Right lung (tissue), 2 donors: ENCODE measurements at regions not wholly inside any gene's neighbourhood (a gene's known extent, or its start where the extent isn't known, plus 50 kb on each side); places are given as distances from the start of the nearest gene placed in this dataset.
"Not testable (repeated sequence)": the region's sequence is repeated elsewhere in the genome, so short reads cannot be mapped to it uniquely, and the experiment has no call there.

ENCODE experiments used
- DNase-seq, 2 donors: peaks; one replicate each; pipeline ENCODE4 v3.0.0-alpha.2; 2013

DNA sequence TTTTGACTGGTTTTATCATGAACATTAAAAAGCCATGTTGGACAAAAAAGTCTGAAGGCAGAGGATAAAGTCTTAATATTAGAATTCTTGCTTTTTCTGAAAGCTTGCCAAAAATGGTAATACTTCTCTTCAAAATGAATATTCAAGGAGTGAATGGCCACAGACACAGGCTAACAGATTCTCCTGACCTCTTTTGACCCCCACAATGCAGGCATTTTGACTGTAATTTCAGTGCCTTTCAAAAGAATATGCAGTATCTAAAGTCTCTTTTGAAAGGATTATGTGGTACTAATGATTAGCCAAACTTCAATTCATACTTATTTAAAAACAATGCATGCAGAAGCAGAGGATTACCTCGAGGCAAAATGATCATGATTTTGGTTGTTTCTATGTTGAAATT, 557.8 kb upstream of the GCFC2 start:
- DNase-seq, result peak in 1 of 2 donors; percentile 9

DNA sequence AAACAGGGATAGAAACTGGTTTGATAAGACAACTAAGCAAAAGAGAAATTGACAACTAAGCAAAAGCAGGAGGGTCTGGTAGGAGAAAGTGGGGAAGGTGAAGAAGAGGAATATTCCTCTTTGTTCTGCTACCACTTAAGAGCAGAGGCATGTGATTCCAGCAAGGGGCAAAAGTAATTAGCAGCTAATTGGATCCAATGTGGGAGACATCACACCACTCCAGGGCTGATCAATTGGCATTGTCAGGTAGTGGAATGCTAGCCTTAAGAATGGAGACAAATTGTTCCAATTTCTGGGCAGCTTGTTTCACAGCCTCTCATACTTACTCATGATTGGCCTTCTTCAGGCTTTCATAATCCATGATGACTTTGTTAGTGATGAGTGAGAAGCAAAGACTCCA, 547.1 kb upstream of the GCFC2 start:
- DNase-seq, result no peak

DNA sequence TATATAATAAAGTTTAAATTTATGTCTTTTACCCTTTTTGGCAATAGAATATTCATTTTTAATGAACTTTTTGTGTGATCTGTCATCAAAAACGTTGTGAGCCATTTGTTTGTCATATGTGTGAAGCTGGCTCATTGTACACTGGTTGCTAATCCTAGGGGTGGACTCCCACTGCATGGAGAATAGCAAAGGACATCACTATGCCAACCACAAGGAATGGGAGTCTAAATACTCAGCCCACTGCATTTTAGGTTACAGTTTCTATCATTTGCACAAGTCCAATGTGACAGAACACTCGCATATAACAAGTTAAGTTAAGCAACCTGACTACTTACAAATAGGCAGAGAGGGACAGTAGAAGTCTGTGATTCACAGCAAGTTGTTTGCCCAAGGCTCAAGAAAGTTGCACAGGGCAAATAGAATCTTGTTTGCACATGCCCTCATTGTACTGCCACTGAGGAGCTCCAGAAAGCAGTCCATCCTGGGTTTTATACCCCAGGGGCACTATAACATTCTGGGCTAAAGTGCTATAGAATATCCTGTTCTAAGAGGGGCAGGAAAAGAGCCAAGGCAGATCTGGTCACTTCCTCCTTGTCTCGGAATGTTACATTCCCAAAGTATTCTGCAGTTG, 545.9 kb upstream of the GCFC2 start:
- no peak for DNase-seq

GRCh38 chr2:76252704-76253103, 542.0 kb upstream of the GCFC2 start:
- no peak for DNase-seq

GRCh38 chr2:76251342-76251741, 540.6 kb upstream of the GCFC2 start:
- DNase-seq, result no peak

DNA sequence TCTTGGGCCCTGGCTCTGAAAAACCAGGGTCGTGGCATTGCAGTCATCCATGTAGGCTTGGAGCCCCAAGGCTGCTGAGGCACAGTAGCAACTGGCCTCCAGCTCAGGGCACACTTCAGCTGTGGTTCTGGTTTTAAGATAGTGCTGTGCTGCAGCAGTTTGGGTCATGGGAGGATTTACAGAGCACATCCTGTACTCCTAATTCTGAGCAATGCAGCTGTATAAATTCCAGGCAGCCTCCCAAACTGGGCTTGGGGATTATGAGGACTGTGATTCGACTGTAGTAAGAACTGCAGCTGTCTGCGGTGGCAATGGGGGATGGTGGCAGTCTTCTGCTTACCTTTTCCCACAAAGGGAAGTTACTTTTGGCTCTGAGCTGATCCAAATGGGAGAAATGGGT, 536.3 kb upstream of the GCFC2 start:
- DNase-seq, result no peak

- DNase-seq, result no peak
Observed at GRCh38 chr2:76211991-76212985, 501.6 kb upstream of the GCFC2 start.

DNA sequence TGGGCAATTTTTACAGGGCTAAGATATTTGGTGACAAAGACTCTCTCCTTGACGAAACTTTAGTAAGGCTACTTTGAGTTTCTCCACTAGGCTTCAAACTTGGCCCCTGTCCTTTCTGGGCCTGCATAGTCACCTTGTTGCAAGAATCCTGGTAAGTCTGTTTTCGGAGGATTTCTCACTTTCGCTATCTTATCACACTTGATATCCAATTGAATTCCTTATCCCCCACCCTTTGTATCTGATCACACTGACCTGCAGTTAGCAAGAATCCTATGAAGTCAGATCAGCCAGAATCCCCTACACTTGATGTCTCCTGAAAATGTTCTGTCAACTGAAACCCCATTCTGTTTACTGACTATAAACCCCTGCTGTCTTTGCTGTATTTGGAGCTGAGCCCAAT, 499.8 kb upstream of the GCFC2 start:
- DNase-seq, result no peak

DNA sequence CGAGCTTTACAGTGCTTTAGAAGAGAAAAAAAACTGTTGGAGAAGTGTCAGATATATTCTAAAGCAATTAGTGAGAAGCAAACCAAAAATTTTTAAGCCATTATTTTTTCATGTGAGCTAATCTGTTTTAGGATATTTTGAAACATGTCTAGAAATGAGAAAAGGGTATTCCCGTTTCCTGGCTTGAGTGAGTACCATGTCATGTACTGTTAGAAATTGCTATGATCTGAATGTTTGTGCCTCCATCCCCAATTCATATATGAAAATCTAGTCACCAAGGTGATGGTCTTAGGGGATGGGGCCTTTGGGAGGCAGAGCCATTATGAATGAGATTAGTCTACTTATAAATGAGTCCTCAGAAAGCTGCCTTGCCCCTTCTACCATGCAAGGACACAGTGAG, 493.3 kb upstream of the GCFC2 start:
- no peak for DNase-seq

DNA sequence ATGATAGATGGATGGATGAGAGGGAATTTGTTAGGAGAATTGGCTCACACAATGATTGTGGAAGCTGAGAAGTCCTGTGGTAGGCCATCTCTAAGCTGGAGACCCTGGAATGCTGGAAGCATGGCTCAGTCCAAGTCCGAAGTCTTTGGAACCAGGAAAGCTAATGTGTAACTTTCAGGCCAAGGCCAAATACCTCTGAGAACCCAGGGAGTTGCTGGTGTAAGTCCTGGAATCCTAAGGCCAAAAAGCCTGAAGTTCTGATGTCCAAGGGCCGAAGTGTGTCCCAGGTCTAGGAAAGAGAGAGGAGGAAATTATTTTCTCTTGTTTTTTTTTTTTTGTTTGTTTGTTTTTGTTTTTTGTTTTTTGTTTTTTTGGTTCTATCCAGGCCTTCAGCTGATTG, 492.2 kb upstream of the GCFC2 start:
- no peak for DNase-seq

DNA sequence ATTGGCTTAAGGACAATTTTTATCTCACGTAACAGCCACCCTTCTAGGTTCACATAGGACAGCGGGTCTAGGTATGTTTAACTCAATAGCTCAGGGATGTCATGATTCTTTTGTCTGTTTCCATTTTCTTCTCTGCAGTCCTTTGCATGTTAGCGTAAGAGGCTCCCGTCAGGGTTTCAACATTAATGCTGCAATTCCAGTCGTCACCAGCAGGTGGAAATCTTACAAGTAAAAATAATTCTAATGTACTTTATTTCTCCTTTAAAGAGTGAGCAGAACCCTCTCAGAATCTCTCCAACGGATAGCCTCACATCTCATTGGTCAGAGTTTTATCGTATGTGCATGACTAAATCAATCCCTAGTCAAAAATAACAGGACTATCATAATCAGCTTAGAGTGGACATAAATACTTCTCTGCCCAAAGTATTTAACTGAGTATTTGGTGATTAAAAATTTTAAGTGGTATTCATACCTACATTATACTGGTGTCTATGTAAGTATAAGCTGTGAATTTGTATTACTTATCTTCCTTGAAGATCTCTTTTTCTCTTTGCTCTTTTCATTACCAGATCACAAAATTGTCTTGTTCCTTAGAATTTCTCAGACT, 487.2 kb upstream of the GCFC2 start:
- DNase-seq, result peak; percentile 45 to 56

DNA sequence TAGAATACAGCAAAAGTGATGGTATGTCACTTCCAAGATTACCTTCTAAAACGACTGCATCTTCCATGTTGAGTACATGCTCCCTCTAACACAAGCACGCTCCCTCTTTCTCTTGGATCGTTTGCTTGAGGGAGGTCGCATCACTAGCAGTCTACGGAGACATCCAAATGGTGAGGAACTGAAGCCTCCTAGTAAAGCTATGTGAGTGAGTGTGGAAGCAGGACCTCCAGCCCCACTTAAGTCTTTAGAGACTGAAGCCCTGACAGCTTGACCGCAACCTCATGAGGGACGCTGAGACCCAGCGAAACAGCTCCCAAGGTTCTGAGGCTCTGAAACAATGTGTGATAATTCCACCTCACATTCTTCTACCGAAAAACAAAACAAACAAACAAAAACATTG, 486.7 kb upstream of the GCFC2 start:
- DNase-seq, result no peak

DNA sequence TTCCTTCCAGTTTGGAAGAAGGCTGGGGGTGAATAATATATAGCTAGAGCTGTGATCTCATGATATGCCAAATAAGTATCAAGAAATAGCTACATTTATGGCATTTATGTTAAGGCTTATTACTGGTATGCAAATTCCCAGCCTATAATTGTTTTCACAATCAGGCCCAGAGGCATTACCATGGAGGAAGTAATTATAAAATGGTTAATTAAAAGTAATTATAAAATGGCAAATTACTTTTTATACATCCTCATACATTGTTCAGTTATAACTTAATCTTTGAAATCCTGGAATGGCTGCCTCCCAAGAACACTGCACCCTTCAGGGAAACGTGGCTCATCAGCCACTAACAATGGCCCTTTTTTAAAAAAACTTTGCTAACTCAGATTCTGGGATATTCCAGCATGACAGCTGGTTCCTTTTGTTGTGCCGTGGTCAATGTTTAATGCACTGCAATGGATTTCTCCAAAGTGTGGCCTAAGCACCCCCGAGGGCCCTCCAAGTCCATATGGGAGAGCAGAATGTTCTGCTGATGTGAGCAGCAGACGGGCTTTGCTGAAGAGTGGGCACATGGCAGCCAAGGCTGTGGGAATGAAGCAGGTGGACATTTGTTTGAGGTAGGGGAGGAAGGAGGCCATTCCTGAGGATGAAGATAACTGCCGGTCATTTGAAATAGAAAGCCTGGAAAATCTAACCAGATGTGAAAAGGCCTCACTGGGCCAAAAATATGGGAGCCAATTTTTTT, 483.5 kb upstream of the GCFC2 start:
- no peak for DNase-seq

- no peak for DNase-seq
Observed at GRCh38 chr2:76193089-76193488, 482.4 kb upstream of the GCFC2 start.

GRCh38 chr2:76188334-76189008, 477.8 kb upstream of the GCFC2 start:
- no peak for DNase-seq

DNA sequence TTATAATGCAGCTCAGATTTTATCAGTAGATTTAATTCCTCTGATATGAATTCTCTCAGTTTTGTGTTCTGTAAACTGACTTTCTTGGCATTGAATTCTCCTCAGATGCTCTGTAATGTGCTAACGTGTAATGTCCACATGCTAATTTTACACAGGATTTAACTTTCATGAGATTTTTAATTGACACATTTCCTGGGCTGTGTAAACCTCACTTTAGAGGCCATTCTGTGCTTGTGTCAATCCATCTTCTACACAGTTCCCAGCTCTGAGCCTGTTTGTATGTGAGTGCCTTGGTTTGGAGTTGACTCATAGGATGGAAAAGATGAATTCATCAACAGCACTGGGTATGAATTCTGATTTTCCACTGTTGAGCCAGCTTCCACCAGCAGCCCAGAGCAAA, 476.7 kb upstream of the GCFC2 start:
- DNase-seq, result no peak

- no peak for DNase-seq
Observed at GRCh38 chr2:76180676-76181075, 470.0 kb upstream of the GCFC2 start.

DNA sequence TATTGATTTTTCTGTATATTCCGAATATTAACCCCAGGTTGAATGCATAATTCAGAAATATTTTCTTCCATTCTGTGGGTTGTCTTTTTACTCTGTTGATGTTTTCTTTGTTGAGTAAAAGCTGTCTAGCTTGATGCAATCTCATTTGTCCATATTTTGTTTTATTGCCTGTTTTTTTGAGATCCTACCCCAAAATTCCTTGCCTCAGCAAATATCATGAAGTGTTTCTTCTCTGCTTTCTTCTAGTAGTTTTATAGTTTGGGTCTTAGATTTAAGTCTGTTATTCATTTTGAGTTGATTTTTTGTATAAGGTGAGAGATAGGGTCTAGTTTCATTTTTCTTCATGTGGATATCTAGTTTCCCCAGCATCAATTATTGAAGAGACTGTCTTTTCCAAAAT, 467.9 kb upstream of the GCFC2 start:
- DNase-seq, result no peak

DNA sequence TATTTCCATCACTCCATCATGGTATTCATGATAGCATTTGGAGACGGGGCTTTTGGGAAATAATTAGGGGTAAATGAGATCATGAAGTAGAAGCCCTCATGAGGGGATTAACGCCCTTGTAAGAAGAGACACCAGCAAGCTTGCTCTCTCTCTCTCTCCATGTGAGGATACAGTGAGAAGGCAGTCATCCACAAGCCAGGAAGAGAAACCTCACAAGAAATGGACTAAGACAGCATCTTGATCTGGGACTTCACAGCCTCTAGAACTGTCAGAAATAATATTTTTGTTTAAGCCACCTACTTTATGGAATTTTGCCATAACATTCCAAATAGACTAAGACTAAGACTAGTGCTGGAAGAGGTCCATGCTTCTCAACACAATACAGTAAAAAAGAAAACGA, 464.6 kb upstream of the GCFC2 start:
- no peak for DNase-seq

DNA sequence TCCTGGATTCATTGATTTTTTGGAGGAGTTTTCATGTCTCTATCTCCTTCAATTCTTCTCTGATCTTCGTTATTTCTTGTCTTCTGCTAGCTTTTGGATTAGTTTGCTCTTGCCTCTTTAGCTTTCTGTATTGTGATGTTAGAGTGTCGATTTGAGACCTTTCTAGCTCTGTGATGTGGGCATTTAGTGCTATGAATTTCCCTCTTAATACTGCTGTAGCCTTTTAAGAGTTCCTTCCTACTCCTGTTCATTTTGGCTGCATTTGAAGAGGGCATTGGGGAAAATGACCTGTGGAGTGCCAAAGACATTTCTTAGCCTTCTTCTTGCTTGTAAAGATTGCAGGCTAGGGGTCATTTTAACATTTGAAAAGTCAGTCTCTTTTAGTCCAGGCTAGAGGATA, 463.8 kb upstream of the GCFC2 start:
- no peak for DNase-seq

GRCh38 chr2:76173206-76173605, 462.5 kb upstream of the GCFC2 start:
- DNase-seq, result not testable (repeated sequence)
